Ovary (tissue), 7 donors: ENCODE measurements at regions not wholly inside any gene's neighbourhood (a gene's known extent, or its start where the extent isn't known, plus 50 kb on each side); places are given as distances from the start of the nearest gene placed in this dataset.
A peak's percentile ranks its signal among the peaks of the same experiment; 100 is the strongest.

ENCODE experiments used
- DNase-seq, 5 donors: peaks; one replicate each; pipeline ENCODE4 v3.0.0-alpha.2; 2019 to 2020
- H3K27ac ChIP-seq, 2 donors: fragments of 200-600 bp; one replicate each; pipeline versions ENCODE4 v1.5.1 to v1.8.0; 2019 to 2022
- H3K27me3 ChIP-seq: fragments of 200-600 bp; one replicate; pipeline ENCODE4 v1.8.0; 2022
- H3K36me3 ChIP-seq: fragments of 200-600 bp; sonication (generic); one replicate; pipeline ENCODE4 v1.5.1; 2019
- H3K4me1 ChIP-seq: one replicate; pipeline ENCODE4 v1.8.1; 2013; ENCODE audit warnings: mild to moderate bottlenecking, moderate library complexity; ENCODE audit not compliant: insufficient read depth
- H3K4me3 ChIP-seq: fragments of 200-600 bp; sonication (generic); one replicate; pipeline ENCODE4 v1.5.1; 2017
- H3K9me3 ChIP-seq, 2 donors: fragments of 200-600 bp in 1 of 2; sonication (generic) in 1 of 2; one replicate each; pipeline versions ENCODE4 v1.5.1 to v1.8.1; 2013 to 2019; ENCODE audit warnings: mild to moderate bottlenecking in 1 of 2, moderate library complexity in 1 of 2
- CTCF ChIP-seq, 3 donors: fragments of 450-650 bp in 2 of 3; fragments of 200-600 bp in 1 of 3; IDR thresholded peaks; one replicate each; pipeline versions ENCODE4 v1.5.1 to v1.8.0; 2016 to 2022; ENCODE audit warnings: antibody characterized with exemption in 3 of 3, mild to moderate bottlenecking in 1 of 3
- EP300 ChIP-seq: sonication (generic); formaldehyde crosslinking; IDR thresholded peaks from one replicate; pipeline ENCODE4 v1.6.1; 2017; ENCODE audit warnings: antibody characterized with exemption
- POLR2A ChIP-seq: fragments of 450-650 bp; IDR thresholded peaks from one replicate; pipeline ENCODE4 v1.6.1; 2017; ENCODE audit warnings: antibody characterized with exemption, mild to moderate bottlenecking, moderate library complexity
- WGBS, 3 donors: extraction: QIAGEN DNeasy Blood & Tissue Kit in 1 of 3; methylation state at CpG; one replicate each; pipeline versions ENCODE4 v1.1.5 to v1.1.7; 2013 to 2017; 5-methylcytosine and 5-hydroxymethylcytosine counted together
- intact Hi-C, 4 donors: fragments of 100-400 bp; cut with DNase I; formaldehyde crosslinking; loops; one replicate each; pipeline versions ENCODE4 v1.11.0 to v1.15.1; 2022 to 2023
- donor health status: DM: no; HTN: no; CAD: no; lungs with moderate emphysema.
- donor health status: DM: no; HTN: no; CAD: no.
- donor health status: Bipolar disorder and iron deficiency.
- donor health status: DM: no; HTN: no; CAD: no.
- donor health status: DM: yes; HTN: yes; CAD: no.

GRCh38 chr9:129272348-129273025 lies 94.4 kb upstream of the IER5L start:
- WGBS, 3 donors = 74 to 87% (median 81%) methylated on average over 9 of the region's 9 CpGs
- TF ChIP-seq EP300 (no peak), CTCF (IDR thresholded peaks at IDR 0.05) (no peak), POLR2A (no peak)
- Histone ChIP-seq H3K9me3 (no peaks in the 10 kb centered on the region), H3K4me3 (no peak overlapping the region), H3K27me3 (no peaks in the 10 kb centered on the region), H3K27ac (no peak overlapping the region), H3K36me3 (no peaks in the 10 kb centered on the region), H3K4me1 (no peaks in the 10 kb centered on the region)
- intact Hi-C loops = no loop called here
- peak in 3 of 5 donors; percentile 26 to 62 (median 54) for DNase-seq

GRCh38 chr9:129270903-129271431 lies 92.9 kb upstream of the IER5L start:
- no peaks in the 10 kb centered on the region for H3K4me1 ChIP-seq
- H3K36me3 ChIP-seq = no peaks in the 10 kb centered on the region
- no peak for TF ChIP-seq EP300
- no peak for TF ChIP-seq POLR2A
- TF ChIP-seq CTCF (IDR thresholded peaks at IDR 0.05) = no peak
- no peak overlapping the region for H3K27ac ChIP-seq
- peak in 1 of 5 donors; percentile 39 for DNase-seq
- WGBS, 3 donors = 23 to 36% (median 28%) methylated on average over 11 of the region's 11 CpGs
- H3K9me3 ChIP-seq = no peaks in the 10 kb centered on the region
- H3K4me3 ChIP-seq = no peak overlapping the region
- intact Hi-C loops = no loop called here
- no peaks in the 10 kb centered on the region for H3K27me3 ChIP-seq

GRCh38 chr9:129270205-129270604 lies 92.1 kb upstream of the IER5L start:
- intact Hi-C loops = no loop called here
- DNase-seq = peak in 1 of 5 donors; percentile 13
- no peak overlapping the region for H3K27ac ChIP-seq
- H3K4me3 ChIP-seq = no peak overlapping the region
- WGBS, 3 donors = 86 to 95% (median 91%) methylated on average over 10 of the region's 10 CpGs
- H3K36me3 ChIP-seq = no peaks in the 10 kb centered on the region
- no peak for TF ChIP-seq EP300
- TF ChIP-seq CTCF (IDR thresholded peaks at IDR 0.05) = no peak
- TF ChIP-seq POLR2A = no peak
- H3K27me3 ChIP-seq = no peaks in the 10 kb centered on the region
- no peaks in the 10 kb centered on the region for H3K9me3 ChIP-seq
- H3K4me1 ChIP-seq = no peaks in the 10 kb centered on the region

GRCh38 chr9:129267141-129267540 lies 89.1 kb upstream of the IER5L start:
- TF ChIP-seq POLR2A (no peak), CTCF (IDR thresholded peaks at IDR 0.05) (no peak), EP300 (no peak)
- H3K27ac ChIP-seq = no peak overlapping the region
- no peaks in the 10 kb centered on the region for H3K27me3 ChIP-seq
- no peak overlapping the region for H3K4me3 ChIP-seq
- no peaks in the 10 kb centered on the region for H3K36me3 ChIP-seq
- no peaks in the 10 kb centered on the region for H3K9me3 ChIP-seq
- intact Hi-C loops = no loop called here
- no peaks in the 10 kb centered on the region for H3K4me1 ChIP-seq
- peak in 1 of 5 donors; percentile 27 for DNase-seq
- 90 to 93% (median 92%) methylated on average over 10 of the region's 10 CpGs for WGBS, 3 donors
